K562 (cell line): ENCODE measurements at regions not wholly inside any gene's neighbourhood (a gene's known extent, or its start where the extent isn't known, plus 50 kb on each side); places are given as distances from the start of the nearest gene placed in this dataset.

ENCODE experiments used
- ATAC-seq: fragments of 200-7000 bp; cut with Tn5 transposase; 3 replicates; pipeline ENCODE4 v1.9.1; 2020; ENCODE audit warnings: moderate library complexity
- BruUV-seq: library from RNA; stranded (reverse); fragments of 400-500 nt; replicated peaks from 2 replicates; lab custom pipeline; 2021; lab: Mats Ljungman, UMichigan
- CTCF ChIA-PET: fragments of 300-600 bp; formaldehyde crosslinking; extraction: SDS; loops from one replicate; lab custom pipeline; 2021; ENCODE audit warnings: low intra/inter-chr PET ratio; lab: Yijun Ruan, JAX
- POLR2A ChIA-PET: fragments of 300-600, 350-650 bp; sonication (Branson Sonifier 250); formaldehyde crosslinking; extraction: SDS; loops from one replicate; lab custom pipeline; 2021; ENCODE audit warnings: antibody characterized with exemption, inconsistent platforms; lab: Yijun Ruan, JAX
- DNase-seq, 4 experiments: peaks; one replicate each; pipeline versions ENCODE4 v3.0.0 to v3.0.0-alpha.2; 2011 to 2018; ENCODE audit warnings: low spot score in 3 of 4, mixed read lengths in 3 of 4; ENCODE audit errors: extremely low read depth in 1 of 4
- FAIRE-seq: peaks from 2 replicates; lab custom pipeline; 2011; peaks lifted over from hg19 to GRCh38; lab: Jason Lieb, UNC
- H2AFZ ChIP-seq: 2 replicates; pipeline ENCODE4 v1.6.0; 2011; ENCODE audit warnings: low read depth, low read length, control low read depth, inconsistent platforms
- H3K27ac ChIP-seq: fragments of 200-600 bp; 3 replicates; pipeline ENCODE4 v1.8.0; 2011; ENCODE audit warnings: low read depth, mild to moderate bottlenecking, control low read depth, inconsistent platforms, low read length, moderate library complexity, mixed read lengths; ENCODE audit errors: extremely low read depth
- H3K27me3 ChIP-seq, 2 experiments: fragments of 300-600 bp in 1 of 2; 2 replicates in 1 of 2; 3 replicates in 1 of 2; pipeline versions ENCODE4 v1.6.0 to v1.8.0; 2011; ENCODE audit warnings: inconsistent platforms in 2 of 2, low read length in 2 of 2, mild to moderate bottlenecking in 1 of 2, mixed read lengths in 1 of 2, moderate library complexity in 1 of 2; ENCODE audit not compliant: control insufficient read depth in 2 of 2, insufficient read depth in 2 of 2
- H3K36me3 ChIP-seq: fragments of 300-600 bp; 3 replicates; pipeline ENCODE4 v1.8.0; 2011; ENCODE audit warnings: mild to moderate bottlenecking, low read length, inconsistent platforms; ENCODE audit not compliant: control insufficient read depth, insufficient read depth
- H3K4me1 ChIP-seq, 2 experiments: fragments of 200-600 bp in 1 of 2; replicated peaks in 1 of 2; 2 replicates in 1 of 2; 3 replicates in 1 of 2; pipeline versions ENCODE4 v1.5.1 to v1.8.0; 2011; ENCODE audit warnings: inconsistent platforms in 2 of 2, low read length in 2 of 2, mild to moderate bottlenecking in 1 of 2, mixed read lengths in 1 of 2, moderate library complexity in 1 of 2; ENCODE audit not compliant: control insufficient read depth in 2 of 2, insufficient read depth in 2 of 2
- H3K4me2 ChIP-seq: 2 replicates; pipeline ENCODE4 v1.6.1; 2011; ENCODE audit warnings: low read length, control low read depth, inconsistent platforms, mixed read lengths; ENCODE audit not compliant: insufficient read depth
- H3K4me3 ChIP-seq: fragments of 200-600 bp; sonication (generic), shearing (Covaris generic); 2 replicates; pipeline ENCODE4 v1.5.1; 2016; ENCODE audit warnings: control low read depth, inconsistent platforms
- H3K79me2 ChIP-seq: fragments of 200-600 bp; 3 replicates; pipeline ENCODE4 v1.8.0; 2011; ENCODE audit warnings: low read length, inconsistent platforms; ENCODE audit not compliant: control insufficient read depth, insufficient read depth
- H3K9ac ChIP-seq, 2 experiments: 2 replicates each; pipeline versions ENCODE4 v1.6.0 to v1.6.1; 2011; ENCODE audit warnings: low read depth in 2 of 2, low read length in 2 of 2, control low read depth in 1 of 2, inconsistent platforms in 1 of 2, mild to moderate bottlenecking in 1 of 2, mixed read lengths in 1 of 2; ENCODE audit not compliant: insufficient read depth in 1 of 2
- H3K9me1 ChIP-seq: one replicate; pipeline ENCODE4 v1.6.0; 2011; ENCODE audit warnings: inconsistent platforms, mild to moderate bottlenecking, low read length, moderate library complexity; ENCODE audit not compliant: control insufficient read depth, insufficient read depth
- H3K9me3 ChIP-seq: replicated peaks from 2 replicates; pipeline ENCODE4 v1.5.1; 2011; ENCODE audit warnings: low read depth, low read length, inconsistent platforms; ENCODE audit not compliant: control insufficient read depth, insufficient read depth
- H4K20me1 ChIP-seq: replicated peaks from 2 replicates; pipeline ENCODE4 v1.6.1; 2011; ENCODE audit warnings: low read length, inconsistent platforms, mixed read lengths; ENCODE audit not compliant: control insufficient read depth, insufficient read depth
- BRD4 ChIP-seq: fragments of 200-600 bp; sonication (generic); IDR thresholded peaks from 2 replicates; pipeline ENCODE4 v1.6.1; 2017; ENCODE audit warnings: inconsistent platforms
- CEBPG ChIP-seq, 3 experiments: fragments of 200-800 bp in 1 of 3; sonication (Bioruptor generic) in 1 of 3; sonication (generic) in 1 of 3; formaldehyde crosslinking in 1 of 3; IDR thresholded peaks in 2 of 3; conservative IDR thresholded peaks in 1 of 3; 2 replicates each; pipeline versions ENCODE4 v1.6.1 to v1.8.0; 2016 to 2022; ENCODE audit warnings: missing compliant biosample characterization in 2 of 3, missing genetic modification characterization in 2 of 3, mild to moderate bottlenecking in 1 of 3, missing genetic modification reagents in 1 of 3
- HEY1 ChIP-seq: fragments of 250-450 bp; sonication (Bioruptor Pico); IDR thresholded peaks from 2 replicates; pipeline ENCODE4 v1.5.0; 2020; ENCODE audit warnings: mild to moderate bottlenecking, moderate library complexity, borderline replicate concordance
- MBD2 ChIP-seq: sonication (generic); IDR thresholded peaks from 2 replicates; pipeline ENCODE4 v1.6.1; 2016; ENCODE audit warnings: low read depth, borderline replicate concordance
- NFIX ChIP-seq: fragments of 250-450 bp; sonication (Bioruptor Pico); IDR thresholded peaks from 2 replicates; pipeline ENCODE4 v1.4.0; 2020; ENCODE audit warnings: low read depth, mild to moderate bottlenecking, moderate library complexity
- NR4A1 ChIP-seq, 2 experiments: fragments of 250-450 bp in 1 of 2; fragments of 450-650 bp in 1 of 2; sonication (Bioruptor Pico) in 1 of 2; IDR thresholded peaks; 2 replicates each; pipeline versions ENCODE4 v1.4.0 to v1.6.1; 2016 to 2020; ENCODE audit warnings: mild to moderate bottlenecking in 2 of 2, missing compliant biosample characterization in 1 of 2, missing genetic modification characterization in 1 of 2, moderate library complexity in 1 of 2
- PPARD ChIP-seq: fragments of 250-450 bp; sonication (Bioruptor Pico); IDR thresholded peaks from 2 replicates; pipeline ENCODE4 v1.8.0; 2022; ENCODE audit warnings: inconsistent platforms, mild to moderate bottlenecking, moderate library complexity
- WGBS: fragments of 100-300 bp; shearing (Covaris generic); methylation state at CpG from one replicate; pipeline ENCODE4 v1.1.6; 2016; ENCODE audit warnings: low coverage, mixed read lengths; ENCODE audit not compliant: insufficient coverage; ENCODE audit errors: missing lambda C conversion rate; 5-methylcytosine and 5-hydroxymethylcytosine counted together
- in situ Hi-C: fragments of 300-500 bp; cut with MboI; formaldehyde crosslinking; loops from 4 replicates; pipeline ENCODE4 v1.15.0; 2018; ENCODE audit warnings: inconsistent platforms, mixed read lengths
- intact Hi-C: fragments of 100-400 bp; cut with micrococcal nuclease; formaldehyde crosslinking; loops from 2 replicates; pipeline ENCODE4 v1.14.2; 2022

DNA sequence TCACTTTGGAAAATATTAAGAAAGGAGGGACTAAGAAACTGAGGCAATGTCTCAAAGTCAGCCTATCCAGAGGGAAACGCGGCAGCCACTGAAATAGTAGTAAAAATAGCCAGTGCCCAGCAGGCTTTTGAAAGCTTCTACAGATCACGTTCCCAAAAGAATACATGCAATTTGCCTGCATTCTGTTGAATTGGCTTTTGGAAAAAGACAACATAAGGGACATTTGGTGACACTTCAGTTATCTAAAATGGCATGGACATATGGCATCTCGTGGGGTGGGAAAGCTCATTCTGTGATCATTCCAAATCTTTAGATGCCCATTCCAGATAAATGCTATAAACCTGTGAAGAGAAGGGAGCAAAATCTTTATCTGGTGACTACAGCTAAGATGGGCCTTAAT is 82.8 kb upstream of the PDE1C start:
- FAIRE-seq, result no peak
- DNase-seq, result no peak
- no TSS peak for BruUV-seq
- in situ Hi-C loops (no loop called here), intact Hi-C loops (no loop called here)
- Histone ChIP-seq H3K9me3 (no peaks in the 10 kb centered on the region), H4K20me1 (no peaks in the 10 kb centered on the region), H3K9me1 (no peaks in the 10 kb centered on the region), H3K36me3 (no peaks in the 10 kb centered on the region), H3K79me2 (no peaks in the 10 kb centered on the region), H3K27ac (no peak overlapping the region), H3K9ac (no peak overlapping the region), H2AFZ (no peak overlapping the region), H3K4me1 (no peaks in the 10 kb centered on the region), H3K27me3 (no peaks in the 10 kb centered on the region), H3K4me2 (no peak overlapping the region), H3K4me3 (no peak overlapping the region)
- 0% methylated on average over 4 of the region's 4 CpGs for WGBS
- CTCF ChIA-PET, result no interaction called here
- no peak for TF ChIP-seq NFIX (CRISPR knock-in tag)
- TF ChIP-seq PPARD (CRISPR knock-in tag), result no peak
- no peak for TF ChIP-seq BRD4
- no peak for TF ChIP-seq MBD2
- no peak for TF ChIP-seq HEY1 (CRISPR knock-in tag)
- no peak for TF ChIP-seq CEBPG (CRISPR knock-in tag; IDR thresholded peaks at IDR 0.05)
- TF ChIP-seq CEBPG (tag; conservative IDR thresholded peaks at IDR 0.05 in 1 of 2, IDR thresholded peaks at IDR 0.05 in 1 of 2), result no peak
- TF ChIP-seq NR4A1 (CRISPR knock-in tag; IDR thresholded peaks at IDR 0.05), result no peak
- no peak for TF ChIP-seq NR4A1 (tag; IDR thresholded peaks at IDR 0.05)
- POLR2A ChIA-PET, result no interaction called here
- ATAC-seq, result no peak
